Sigmoid colon (tissue), 6 donors: ENCODE measurements at regions not wholly inside any gene's neighbourhood (a gene's known extent, or its start where the extent isn't known, plus 50 kb on each side); places are given as distances from the start of the nearest gene placed in this dataset.

Experiments
- DNase-seq: peaks from one replicate; pipeline ENCODE4 v3.0.0-alpha.2; 2019
- H3K27ac ChIP-seq, 4 donors: fragments of 200-600 bp; sonication (generic); one replicate each; pipeline ENCODE4 v1.5.1; 2016 to 2019; ENCODE audit warnings: mild to moderate bottlenecking in 1 of 4
- H3K27me3 ChIP-seq, 3 donors: fragments of 200-600 bp; sonication (generic); one replicate each; pipeline ENCODE4 v1.5.1; 2019; ENCODE audit warnings: mild to moderate bottlenecking in 1 of 3
- H3K36me3 ChIP-seq, 4 donors: fragments of 200-600 bp; sonication (generic); one replicate each; pipeline ENCODE4 v1.5.1; 2016 to 2019
- H3K4me1 ChIP-seq, 4 donors: fragments of 200-600 bp; sonication (generic); one replicate each; pipeline ENCODE4 v1.5.1; 2017 to 2019
- H3K4me3 ChIP-seq, 4 donors: fragments of 200-600 bp; sonication (generic); one replicate each; pipeline ENCODE4 v1.5.1; 2017 to 2019; ENCODE audit warnings: mild to moderate bottlenecking in 2 of 4, moderate library complexity in 1 of 4
- H3K9me3 ChIP-seq, 4 donors: fragments of 200-600 bp in 3 of 4; sonication (generic) in 3 of 4; one replicate each; pipeline versions ENCODE4 v1.5.1 to v1.6.1; 2013 to 2019
- CTCF ChIP-seq, 4 experiments: fragments of 450-650 bp in 3 of 4; fragments of 200-600 bp in 1 of 4; IDR thresholded peaks; one replicate each; pipeline ENCODE4 v1.5.1; 2016 to 2019; ENCODE audit warnings: antibody characterized with exemption in 4 of 4, mild to moderate bottlenecking in 3 of 4, moderate library complexity in 2 of 4
- EP300 ChIP-seq, 4 donors: sonication (generic); formaldehyde crosslinking; IDR thresholded peaks; one replicate each; pipeline ENCODE4 v1.6.1; 2017; ENCODE audit warnings: antibody characterized with exemption in 4 of 4
- POLR2A ChIP-seq, 2 donors: fragments of 450-650 bp; IDR thresholded peaks; one replicate each; pipeline ENCODE4 v1.6.1; 2016; ENCODE audit warnings: antibody characterized with exemption in 2 of 2, mild to moderate bottlenecking in 2 of 2, moderate library complexity in 2 of 2
- POLR2AphosphoS5 ChIP-seq, 4 donors: sonication (generic); formaldehyde crosslinking; IDR thresholded peaks; one replicate each; pipeline ENCODE4 v1.6.1; 2017; ENCODE audit warnings: antibody characterized with exemption in 4 of 4
- WGBS, 2 donors: extraction: QIAGEN DNeasy Blood & Tissue Kit; methylation state at CpG; one replicate each; pipeline ENCODE4 v1.1.7; 2013; 5-methylcytosine and 5-hydroxymethylcytosine counted together
- intact Hi-C: fragments of 100-400 bp; cut with DNase I; formaldehyde crosslinking; loops from one replicate; pipeline ENCODE4 v1.15.1; 2023
- donor health status: healthy with polysubstance abuse.
- donor health status: healthy.

DNA sequence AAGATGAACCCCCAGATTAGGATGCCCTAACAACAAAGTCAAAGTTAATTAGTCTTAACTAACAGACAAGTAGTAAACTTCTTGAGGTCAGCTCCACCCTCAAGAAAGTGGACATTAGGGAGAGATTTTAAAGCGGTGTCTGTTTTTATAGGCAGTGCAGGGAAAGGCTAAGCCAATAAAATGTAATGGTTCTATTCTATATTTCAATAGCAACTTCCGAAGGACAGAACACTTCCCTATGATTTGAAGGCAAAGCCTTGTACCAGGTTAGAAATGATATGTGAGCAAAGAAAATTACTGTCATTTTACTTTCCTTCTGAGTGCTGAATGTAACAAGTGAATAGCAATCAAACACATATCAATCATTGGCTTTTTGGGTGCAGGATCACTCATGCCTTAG lies 455.2 kb downstream of the ISL1 start:
- no peaks in the 10 kb centered on the region for H3K9me3 ChIP-seq
- WGBS, 2 donors = 19 to 58% methylated on average over 2 of the region's 2 CpGs
- H3K27ac ChIP-seq = no peak overlapping the region
- no peak overlapping the region for H3K4me3 ChIP-seq
- H3K36me3 ChIP-seq = no peaks in the 10 kb centered on the region
- DNase-seq = no peak
- intact Hi-C loops = no loop called here
- no peaks in the 10 kb centered on the region for H3K4me1 ChIP-seq
- TF ChIP-seq POLR2AphosphoS5 (IDR thresholded peaks at IDR 0.05) (no peak), CTCF (IDR thresholded peaks at IDR 0.05) (no peak), POLR2A (IDR thresholded peaks at IDR 0.05) (no peak), EP300 (IDR thresholded peaks at IDR 0.05) (no peak)
- H3K27me3 ChIP-seq = no peaks in the 10 kb centered on the region

DNA sequence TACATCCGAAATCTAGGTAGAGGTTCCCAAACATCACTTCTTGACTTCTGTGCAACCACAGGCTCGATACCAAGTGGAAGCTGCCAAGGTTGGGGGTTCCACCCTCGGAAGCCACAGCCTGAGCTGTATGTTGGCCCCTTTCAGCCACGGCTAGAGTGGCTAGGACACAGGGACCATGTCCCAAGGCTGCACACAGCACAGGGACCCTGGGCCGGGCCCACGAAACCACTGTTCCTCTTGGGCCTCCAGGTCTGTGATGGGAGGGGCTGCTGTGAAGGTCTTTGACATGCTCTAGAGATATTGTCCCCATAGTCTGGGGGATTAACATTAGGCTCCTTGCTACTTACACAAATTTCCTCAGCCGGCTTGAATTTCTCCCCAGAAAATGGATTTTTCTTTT lies 460.6 kb downstream of the ISL1 start:
- H3K27me3 ChIP-seq = no peaks in the 10 kb centered on the region
- no peaks in the 10 kb centered on the region for H3K36me3 ChIP-seq
- DNase-seq = no peak
- H3K9me3 ChIP-seq = no peaks in the 10 kb centered on the region
- TF ChIP-seq EP300 (IDR thresholded peaks at IDR 0.05) (no peak), POLR2AphosphoS5 (IDR thresholded peaks at IDR 0.05) (no peak), CTCF (IDR thresholded peaks at IDR 0.05) (no peak), POLR2A (IDR thresholded peaks at IDR 0.05) (no peak)
- 91 to 94% methylated on average over 7 of the region's 7 CpGs for WGBS, 2 donors
- no peak overlapping the region for H3K27ac ChIP-seq
- intact Hi-C loops = no loop called here
- H3K4me1 ChIP-seq = no peaks in the 10 kb centered on the region
- no peak overlapping the region for H3K4me3 ChIP-seq

DNA sequence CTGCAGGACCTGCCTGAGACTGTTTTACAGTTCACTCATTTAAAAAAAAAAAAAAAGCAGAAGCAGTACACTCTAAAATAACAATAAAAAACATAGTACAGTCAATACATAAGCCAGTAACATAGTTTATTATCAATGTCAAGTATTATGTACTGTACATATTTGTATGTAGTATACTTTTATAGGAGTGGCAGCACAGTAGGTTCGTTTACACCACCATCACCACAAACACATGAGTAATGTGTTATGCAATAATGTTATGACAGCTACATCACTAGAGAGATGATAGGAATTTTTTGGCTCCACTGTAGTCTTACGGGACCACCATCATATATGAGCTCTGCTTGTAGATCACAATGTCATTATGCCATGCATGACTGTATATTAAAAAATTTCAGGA lies 462.8 kb downstream of the ISL1 start:
- intact Hi-C loops = no loop called here
- 42 to 60% methylated on average over 2 of the region's 2 CpGs for WGBS, 2 donors
- H3K27ac ChIP-seq = no peak overlapping the region
- no peaks in the 10 kb centered on the region for H3K36me3 ChIP-seq
- no peak overlapping the region for H3K4me3 ChIP-seq
- no peaks in the 10 kb centered on the region for H3K4me1 ChIP-seq
- no peaks in the 10 kb centered on the region for H3K27me3 ChIP-seq
- no peak for DNase-seq
- no peaks in the 10 kb centered on the region for H3K9me3 ChIP-seq
- no peak for TF ChIP-seq POLR2AphosphoS5 (IDR thresholded peaks at IDR 0.05)
- TF ChIP-seq CTCF (IDR thresholded peaks at IDR 0.05) = no peak
- no peak for TF ChIP-seq POLR2A (IDR thresholded peaks at IDR 0.05)
- TF ChIP-seq EP300 (IDR thresholded peaks at IDR 0.05) = no peak

- Histone ChIP-seq H3K27me3 (no peaks in the 10 kb centered on the region), H3K36me3 (no peaks in the 10 kb centered on the region), H3K27ac (no peak overlapping the region), H3K9me3 (no peaks in the 10 kb centered on the region), H3K4me1 (no peaks in the 10 kb centered on the region), H3K4me3 (no peak overlapping the region)
- WGBS, 2 donors = 62 to 78% methylated on average over 4 of the region's 4 CpGs
- no peak for DNase-seq
- TF ChIP-seq POLR2A (IDR thresholded peaks at IDR 0.05) (no peak), CTCF (IDR thresholded peaks at IDR 0.05) (no peak), EP300 (IDR thresholded peaks at IDR 0.05) (no peak), POLR2AphosphoS5 (IDR thresholded peaks at IDR 0.05) (no peak)
- intact Hi-C loops = no loop called here
Measured at GRCh38 chr5:51859624-51860023, 476.4 kb downstream of the ISL1 start.

GRCh38 chr5:51860532-51861018 lies 477.3 kb downstream of the ISL1 start:
- intact Hi-C loops = no loop called here
- Histone ChIP-seq H3K4me3 (no peak overlapping the region), H3K27ac (no peak overlapping the region), H3K9me3 (no peaks in the 10 kb centered on the region), H3K36me3 (no peaks in the 10 kb centered on the region), H3K4me1 (no peaks in the 10 kb centered on the region), H3K27me3 (no peaks in the 10 kb centered on the region)
- DNase-seq = no peak
- 4 to 48% methylated on average over 1 of the region's 1 CpG for WGBS, 2 donors
- TF ChIP-seq CTCF (IDR thresholded peaks at IDR 0.05) (no peak), POLR2A (IDR thresholded peaks at IDR 0.05) (no peak), POLR2AphosphoS5 (IDR thresholded peaks at IDR 0.05) (no peak), EP300 (IDR thresholded peaks at IDR 0.05) (no peak)
